ENCODE measurements at regions not wholly inside any gene's neighbourhood (a gene's known extent, or its start where the extent isn't known, plus 50 kb on each side); places are given as distances from the start of the nearest gene placed in this dataset.

GRCh38 chr2:120555092-120555491, 180.6 kb upstream of the GLI2 start:
- intact Hi-C loops (cut with DNase I): loop anchor here (10.0 kb wide), 1 partner anchor 210 kb away; the partner anchor contains the start of gene INHBB
- H3K36me3 ChIP-seq: no peaks in the 10 kb centered on the region
- H3K9me3 ChIP-seq: no peaks in the 10 kb centered on the region
- H3K4me3 ChIP-seq: no peak overlapping the region
- no peak overlapping the region for H3K27ac ChIP-seq
- peaks cover 0 to 33% (median 21%) of the 10 kb centered on the region in 3 donors for H3K4me1 ChIP-seq
- no peak for DNase-seq
- WGBS, 2 donors: 70 to 77% methylated on average over 2 to 4 of the region's 4 CpGs
- TF ChIP-seq POLR2A (IDR thresholded peaks at IDR 0.05) (no peak), CTCF (IDR thresholded peaks at IDR 0.05) (no peak)
- peaks cover 0 to 52% (median 0%) of the 10 kb centered on the region in 4 donors for H3K27me3 ChIP-seq

GRCh38 chr2:120556911-120557310, 178.8 kb upstream of the GLI2 start:
- Histone ChIP-seq H3K27ac (no peak overlapping the region), H3K36me3 (no peaks in the 10 kb centered on the region), H3K27me3 (peaks cover 0 to 57% (median 0%) of the 10 kb centered on the region in 4 donors), H3K9me3 (no peaks in the 10 kb centered on the region), H3K4me1 (peaks cover 0 to 17% (median 14%) of the 10 kb centered on the region in 3 donors), H3K4me3 (no peak overlapping the region)
- TF ChIP-seq POLR2A (IDR thresholded peaks at IDR 0.05) (no peak), CTCF (IDR thresholded peaks at IDR 0.05) (no peak)
- 37 to 57% methylated on average over 3 of the region's 3 CpGs for WGBS, 2 donors
- DNase-seq: no peak
- intact Hi-C loops (cut with DNase I): loop anchor here (10.0 kb wide), 1 partner anchor 212 kb away; the partner anchor contains the start of gene INHBB

GRCh38 chr2:120558847-120559246, 176.8 kb upstream of the GLI2 start:
- 54 to 63% methylated on average over 1 to 3 of the region's 3 CpGs for WGBS, 2 donors
- Histone ChIP-seq H3K27ac (no peak overlapping the region), H3K4me1 (no peaks in the 10 kb centered on the region), H3K4me3 (no peak overlapping the region), H3K36me3 (no peaks in the 10 kb centered on the region), H3K9me3 (no peaks in the 10 kb centered on the region), H3K27me3 (peaks cover 0 to 52% (median 0%) of the 10 kb centered on the region in 4 donors)
- intact Hi-C loops (cut with DNase I): loop anchor here (10.0 kb wide), 1 partner anchor 214 kb away; the partner anchor contains the start of gene INHBB
- DNase-seq: no peak
- no peak for TF ChIP-seq POLR2A (IDR thresholded peaks at IDR 0.05)

GRCh38 chr2:120559401-120559800, 176.3 kb upstream of the GLI2 start:
- Histone ChIP-seq H3K4me3 (no peak overlapping the region), H3K36me3 (no peaks in the 10 kb centered on the region), H3K9me3 (no peaks in the 10 kb centered on the region), H3K4me1 (peaks cover 0 to 4% (median 3%) of the 10 kb centered on the region in 3 donors), H3K27ac (no peak overlapping the region), H3K27me3 (peaks cover 0 to 53% (median 0%) of the 10 kb centered on the region in 4 donors)
- intact Hi-C loops (cut with DNase I): loop anchor here (10.0 kb wide), 1 partner anchor 215 kb away; the partner anchor contains the start of gene INHBB
- TF ChIP-seq CTCF (IDR thresholded peaks at IDR 0.05): no peak
- TF ChIP-seq POLR2A (IDR thresholded peaks at IDR 0.05): no peak
- 83% methylated on average over 4 to 5 of the region's 5 CpGs for WGBS, 2 donors
- no peak for DNase-seq

GRCh38 chr2:120560330-120560729, 175.3 kb upstream of the GLI2 start:
- intact Hi-C loops (cut with DNase I): no loop called here
- no peak for DNase-seq
- Histone ChIP-seq H3K9me3 (no peaks in the 10 kb centered on the region), H3K36me3 (no peaks in the 10 kb centered on the region), H3K27me3 (peaks cover 0 to 53% (median 0%) of the 10 kb centered on the region in 4 donors), H3K4me3 (no peak overlapping the region), H3K27ac (no peak overlapping the region), H3K4me1 (peaks cover 0 to 6% (median 5%) of the 10 kb centered on the region in 3 donors)
- TF ChIP-seq POLR2A (IDR thresholded peaks at IDR 0.05) (no peak), CTCF (IDR thresholded peaks at IDR 0.05) (no peak)
- WGBS, 2 donors: 82% methylated on average over 2 of the region's 6 CpGs; no CpG with 5 or more reads in 1 of the 2 donors

All from esophagus squamous epithelium (tissue), 5 donors.